ENCODE measurements at regions not wholly inside any gene's neighbourhood (a gene's known extent, or its start where the extent isn't known, plus 50 kb on each side); places are given as distances from the start of the nearest gene placed in this dataset.

DNA sequence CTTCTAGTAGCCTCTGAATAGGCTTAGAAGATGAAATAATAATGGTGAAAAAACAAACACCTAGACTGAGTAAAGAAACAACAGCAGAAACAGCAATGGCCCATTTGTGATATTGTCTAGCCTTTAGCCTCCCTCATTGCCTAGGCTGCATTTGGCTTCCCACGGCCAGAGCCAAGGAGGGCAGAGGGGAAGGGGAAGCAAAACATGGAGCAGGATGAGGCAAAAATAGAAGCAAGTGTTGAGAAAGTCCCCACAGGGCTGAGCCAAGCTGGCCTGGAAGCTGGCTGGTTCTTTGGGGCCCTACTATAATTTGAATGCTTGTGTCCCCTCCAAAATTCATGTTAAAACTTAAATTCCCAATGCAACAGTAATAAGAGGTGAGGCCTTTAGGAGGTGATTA lies 60.2 kb upstream of the KSR1 start:
- no peak for DNase-seq

DNA sequence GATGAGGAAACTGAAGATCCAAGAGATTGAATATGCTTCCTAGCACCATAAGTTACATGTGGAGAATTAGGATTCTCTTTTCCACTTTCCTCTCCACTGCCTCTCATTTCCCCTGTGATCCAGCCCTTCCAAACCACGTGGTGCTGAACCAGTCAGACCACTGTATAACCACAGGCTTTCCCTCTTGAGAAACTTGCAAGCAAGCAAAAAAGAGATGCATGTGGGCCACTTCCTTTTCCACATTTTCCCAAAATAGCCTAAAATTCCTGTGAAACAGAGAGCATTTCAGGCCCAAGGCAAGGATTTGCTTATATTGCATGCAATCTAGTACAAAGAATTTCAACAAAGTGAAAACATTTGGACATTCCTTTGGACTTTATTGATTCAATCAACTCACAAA lies 59.3 kb upstream of the KSR1 start:
- no peak for DNase-seq

DNA sequence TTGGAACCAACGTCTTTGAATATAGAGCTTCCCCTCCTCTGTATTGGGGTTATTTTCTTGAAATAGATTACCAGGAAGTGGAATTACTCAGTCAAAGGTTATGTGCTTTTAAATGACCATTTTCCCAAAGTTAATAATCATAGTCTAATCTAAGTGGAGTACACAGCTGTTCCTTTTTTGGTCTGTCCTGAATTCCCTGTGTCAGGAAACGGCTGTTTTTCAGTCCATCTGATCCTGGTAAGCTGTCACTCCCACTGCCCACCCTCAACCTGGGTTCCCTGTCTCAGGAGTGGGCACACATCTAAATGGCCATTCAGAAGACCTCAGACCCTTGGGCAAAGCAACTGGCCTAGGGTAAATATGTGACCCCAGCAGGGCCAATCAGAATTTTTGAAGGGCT lies 57.6 kb upstream of the KSR1 start:
- DNase-seq, result no peak

DNA sequence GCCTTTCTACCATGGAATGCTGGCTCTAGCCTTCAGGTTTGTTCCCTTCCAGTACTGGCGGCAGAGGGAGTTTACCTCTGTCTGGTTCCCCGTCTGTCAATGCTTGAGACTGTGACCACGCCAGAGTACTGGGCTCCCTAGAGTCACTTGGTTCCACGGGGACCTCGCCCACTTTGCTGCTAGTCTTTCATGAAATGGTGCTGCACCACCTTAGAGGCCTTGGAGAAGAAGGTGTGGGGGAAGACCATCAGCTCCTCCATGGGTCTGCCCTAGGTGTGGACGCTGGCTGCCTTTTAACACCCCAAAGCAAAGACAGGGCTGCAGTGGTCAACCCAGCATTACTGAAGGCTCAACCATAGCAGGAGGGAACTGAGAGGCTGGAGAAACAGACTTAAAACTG lies 55.3 kb upstream of the KSR1 start:
- no peak for DNase-seq

DNA sequence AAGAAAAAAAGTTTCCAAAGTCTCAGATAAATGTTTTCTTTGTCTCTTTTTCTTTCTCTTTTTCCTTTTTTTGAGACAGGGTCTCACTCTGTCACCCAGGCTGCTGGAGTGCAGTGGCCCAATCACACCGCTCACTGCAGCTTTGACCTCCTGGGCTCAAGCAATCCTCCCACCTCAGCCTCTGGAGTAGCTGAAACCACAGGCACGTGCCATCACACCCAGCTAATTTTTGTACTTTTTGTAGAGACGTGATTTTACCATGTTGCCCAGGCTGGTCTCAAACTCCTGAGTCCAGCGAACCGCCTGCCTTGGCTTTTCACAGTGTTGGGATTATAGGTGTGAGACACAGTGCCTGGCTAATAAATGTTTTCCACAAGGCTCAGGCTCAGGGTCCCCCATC lies 53.3 kb upstream of the KSR1 start:
- no peak for DNase-seq

DNA sequence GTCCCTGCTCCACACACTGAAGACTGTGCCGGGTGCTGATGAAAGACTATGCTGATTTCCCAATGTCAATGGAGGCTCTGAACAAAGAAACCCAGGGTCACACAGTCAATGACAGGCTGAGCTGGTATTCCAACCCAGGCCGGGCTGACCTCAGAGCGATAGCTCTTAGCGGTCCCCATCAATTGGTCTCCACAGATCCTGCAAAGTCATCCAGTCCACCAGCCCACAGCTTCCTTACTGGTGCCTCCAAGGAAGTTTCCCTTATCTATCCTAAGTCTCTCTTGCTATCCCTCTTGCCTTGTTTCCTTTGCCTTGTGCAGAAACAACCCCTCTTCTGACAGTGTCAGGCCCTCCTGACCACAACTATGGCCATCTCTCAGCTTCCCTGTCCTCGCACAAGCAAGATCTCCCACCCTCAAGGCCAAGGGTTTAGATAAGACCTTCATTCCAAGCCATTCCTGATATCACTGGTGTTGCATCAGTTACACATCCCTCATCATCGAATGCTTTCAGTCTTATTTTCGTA lies 52.7 kb upstream of the KSR1 start:
- DNase-seq, result no peak

DNA sequence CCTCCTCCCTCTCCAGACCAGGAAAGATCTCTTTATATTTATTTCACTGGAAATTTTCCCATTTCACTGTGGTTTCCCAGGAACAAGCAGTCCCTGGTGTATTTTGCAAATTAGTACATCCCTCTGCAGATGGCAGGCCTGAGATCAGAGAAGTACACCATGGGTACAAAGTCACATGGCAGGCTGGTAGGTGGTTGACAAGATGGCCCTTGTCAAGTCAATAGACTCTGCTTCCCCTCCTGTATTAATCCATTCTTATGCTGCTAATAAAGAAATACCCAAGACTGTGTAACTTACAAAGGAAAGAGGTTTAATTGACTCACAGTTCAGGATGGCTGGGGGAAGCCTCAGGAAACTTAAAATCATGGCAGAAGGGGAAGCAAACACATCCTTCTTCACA lies 51.6 kb upstream of the KSR1 start:
- no peak for DNase-seq

Measured in stimulated activated CD4-positive, alpha-beta T cell treated with anti-CD3 and anti-CD28 coated beads, Interleukin-2, amount 100 ng/mL, for 48 hours (primary cell).